Gastroesophageal sphincter (tissue), 4 donors: ENCODE measurements at regions not wholly inside any gene's neighbourhood (a gene's known extent, or its start where the extent isn't known, plus 50 kb on each side); places are given as distances from the start of the nearest gene placed in this dataset.
A peak's percentile ranks its signal among the peaks of the same experiment; 100 is the strongest.
"Not testable (repeated sequence)": the region's sequence is repeated elsewhere in the genome, so short reads cannot be mapped to it uniquely, and the experiment has no call there.

Experiments used
- ATAC-seq: fragments of 150-250 bp; one replicate; pipeline ENCODE4 v1.9.1; 2016; ENCODE audit warnings: mild to moderate bottlenecking, moderate library complexity
- H3K27ac ChIP-seq, 4 donors: fragments of 200-600 bp; sonication (generic) in 3 of 4; 1 replicate in 3 of 4; 2 replicates in 1 of 4; pipeline ENCODE4 v1.5.1; 2016 to 2019
- H3K27me3 ChIP-seq: fragments of 200-600 bp; sonication (generic); one replicate; pipeline ENCODE4 v1.5.1; 2019
- H3K36me3 ChIP-seq, 2 donors: fragments of 200-600 bp; sonication (generic); one replicate each; pipeline ENCODE4 v1.5.1; 2019; ENCODE audit warnings: control low read depth in 1 of 2
- H3K4me1 ChIP-seq, 3 donors: fragments of 200-600 bp; sonication (generic); 1 replicate in 2 of 3; 2 replicates in 1 of 3; pipeline ENCODE4 v1.5.1; 2016 to 2019; ENCODE audit warnings: control low read depth in 2 of 3
- H3K4me3 ChIP-seq, 2 donors: fragments of 200-600 bp; sonication (generic); one replicate each; pipeline ENCODE4 v1.5.1; 2019; ENCODE audit warnings: mild to moderate bottlenecking in 1 of 2, moderate library complexity in 1 of 2
- H3K9me3 ChIP-seq, 3 donors: fragments of 200-600 bp; sonication (generic); one replicate each; pipeline ENCODE4 v1.5.1; 2017 to 2019; ENCODE audit warnings: control low read depth in 2 of 3
- CTCF ChIP-seq, 4 experiments: fragments of 200-600 bp in 2 of 4; fragments of 450-650 bp in 2 of 4; sonication (generic) in 1 of 4; IDR thresholded peaks; one replicate each; pipeline ENCODE4 v1.5.1; 2017 to 2019; ENCODE audit warnings: antibody characterized with exemption in 4 of 4, mild to moderate bottlenecking in 2 of 4, moderate library complexity in 2 of 4
- EP300 ChIP-seq: sonication (generic); formaldehyde crosslinking; IDR thresholded peaks from one replicate; pipeline ENCODE4 v1.6.1; 2017; ENCODE audit warnings: antibody characterized with exemption, mild to moderate bottlenecking
- POLR2A ChIP-seq, 2 donors: fragments of 450-650 bp; IDR thresholded peaks; one replicate each; pipeline ENCODE4 v1.6.1; 2017; ENCODE audit warnings: antibody characterized with exemption in 2 of 2, mild to moderate bottlenecking in 2 of 2, moderate library complexity in 1 of 2
- POLR2AphosphoS5 ChIP-seq: sonication (generic); formaldehyde crosslinking; IDR thresholded peaks from one replicate; pipeline ENCODE4 v1.6.1; 2017; ENCODE audit warnings: antibody characterized with exemption
- WGBS, 2 donors: methylation state at CpG; one replicate each; pipeline ENCODE4 v1.1.5; 2018; ENCODE audit warnings: low coverage in 1 of 2; 5-methylcytosine and 5-hydroxymethylcytosine counted together

- no peak for ATAC-seq
- WGBS, 2 donors: 77 to 88% methylated on average over 3 of the region's 3 CpGs
- Histone ChIP-seq H3K27me3 (no peaks in the 10 kb centered on the region), H3K4me1 (no peaks in the 10 kb centered on the region), H3K36me3 (no peaks in the 10 kb centered on the region), H3K4me3 (no peak overlapping the region), H3K27ac (no peak overlapping the region), H3K9me3 (no peaks in the 10 kb centered on the region)
- TF ChIP-seq CTCF (IDR thresholded peaks at IDR 0.05): no peak
- no peak for TF ChIP-seq POLR2AphosphoS5
- no peak for TF ChIP-seq POLR2A (IDR thresholded peaks at IDR 0.05)
- TF ChIP-seq EP300: no peak
Measured at GRCh38 chr1:190942475-190942874, 464.8 kb upstream of the BRINP3 start.

GRCh38 chr1:190943722-190944121 lies 466.1 kb upstream of the BRINP3 start:
- not testable (repeated sequence) for H3K4me1 ChIP-seq, H3K36me3 ChIP-seq, ATAC-seq, H3K9me3 ChIP-seq, H3K4me3 ChIP-seq, H3K27me3 ChIP-seq, H3K27ac ChIP-seq
- 82% methylated on average over 4 of the region's 5 CpGs; no CpG with 5 or more reads in 1 of the 2 donors for WGBS, 2 donors

- peak; percentile 73 for ATAC-seq
- H3K4me3 ChIP-seq: no peak overlapping the region
- H3K27me3 ChIP-seq: no peaks in the 10 kb centered on the region
- H3K4me1 ChIP-seq: peaks cover 0 to 10% (median 0%) of the 10 kb centered on the region in 3 donors
- H3K36me3 ChIP-seq: no peaks in the 10 kb centered on the region
- H3K9me3 ChIP-seq: no peaks in the 10 kb centered on the region
- H3K27ac ChIP-seq: peak overlapping the region; percentile 59 to 78 (median 68)
- WGBS, 2 donors: 6 to 21% methylated on average over 3 to 4 of the region's 5 CpGs
- TF ChIP-seq EP300: no peak
- TF ChIP-seq CTCF (IDR thresholded peaks at IDR 0.05): no peak
- TF ChIP-seq POLR2AphosphoS5: peak; percentile 13
Measured at GRCh38 chr1:190949939-190950338, 472.3 kb upstream of the BRINP3 start.

- Histone ChIP-seq H3K4me3 (no peak overlapping the region), H3K27ac (no peak overlapping the region), H3K4me1 (no peaks in the 10 kb centered on the region), H3K36me3 (no peaks in the 10 kb centered on the region), H3K27me3 (no peaks in the 10 kb centered on the region), H3K9me3 (no peaks in the 10 kb centered on the region)
- no peak for ATAC-seq
- TF ChIP-seq POLR2AphosphoS5: no peak
- TF ChIP-seq POLR2A (IDR thresholded peaks at IDR 0.05): no peak
- no peak for TF ChIP-seq CTCF (IDR thresholded peaks at IDR 0.05)
- TF ChIP-seq EP300: no peak
Measured at GRCh38 chr1:190957565-190957964, 479.9 kb upstream of the BRINP3 start.

- H3K4me1 ChIP-seq: no peaks in the 10 kb centered on the region
- TF ChIP-seq EP300 (no peak), POLR2A (IDR thresholded peaks at IDR 0.05) (no peak), POLR2AphosphoS5 (no peak), CTCF (IDR thresholded peaks at IDR 0.05) (no peak)
- no peaks in the 10 kb centered on the region for H3K36me3 ChIP-seq
- H3K9me3 ChIP-seq: no peaks in the 10 kb centered on the region
- no peak for ATAC-seq
- 75 to 77% methylated on average over 2 of the region's 2 CpGs for WGBS, 2 donors
- H3K4me3 ChIP-seq: no peak overlapping the region
- no peaks in the 10 kb centered on the region for H3K27me3 ChIP-seq
- H3K27ac ChIP-seq: no peak overlapping the region
Measured at GRCh38 chr1:190963321-190963720, 485.7 kb upstream of the BRINP3 start.

GRCh38 chr1:190975827-190976226 lies 498.2 kb upstream of the BRINP3 start:
- Histone ChIP-seq H3K4me3 (no peak overlapping the region), H3K9me3 (no peaks in the 10 kb centered on the region), H3K36me3 (no peaks in the 10 kb centered on the region), H3K4me1 (no peaks in the 10 kb centered on the region), H3K27ac (no peak overlapping the region), H3K27me3 (no peaks in the 10 kb centered on the region)
- TF ChIP-seq POLR2AphosphoS5: no peak
- no peak for TF ChIP-seq POLR2A (IDR thresholded peaks at IDR 0.05)
- no peak for TF ChIP-seq EP300
- no peak for TF ChIP-seq CTCF (IDR thresholded peaks at IDR 0.05)
- WGBS, 2 donors: 86 to 91% methylated on average over 3 to 5 of the region's 5 CpGs
- ATAC-seq: no peak
